ENCODE measurements at regions not wholly inside any gene's neighbourhood (a gene's known extent, or its start where the extent isn't known, plus 50 kb on each side); places are given as distances from the start of the nearest gene placed in this dataset.

GRCh38 chr12:116366824-116367223 is 89.3 kb upstream of the MED13L start:
- Histone ChIP-seq H3K27ac (ENCODE audit: insufficient read depth, low read length) (no peak overlapping the region), H2AFZ (replicated peaks; ENCODE audit: low read length, poor library complexity) (no peak overlapping the region), H3K56ac (ENCODE audit: extremely low read depth, insufficient read depth, low read length) (no peak overlapping the region), H2BK20ac (ENCODE audit: low read depth, low read length) (no peak overlapping the region), H3K4me3 (ENCODE audit: insufficient read depth, low read depth, low read length) (no peak overlapping the region), H4K20me1 (ENCODE audit: insufficient read depth, low read length) (no peaks in the 10 kb centered on the region), H3K36me3 (ENCODE audit: control insufficient read depth, insufficient read depth, low read length) (no peaks in the 10 kb centered on the region), H3K4me1 (ENCODE audit: control insufficient read depth, insufficient read depth, low read length) (peaks cover 5% of the 10 kb centered on the region; the same call in 1 of the 2 replicates), H4K91ac (ENCODE audit: insufficient read depth, low read depth, low read length) (no peak overlapping the region), H2AK5ac (ENCODE audit: low read depth, low read length) (no peak overlapping the region), H3K4me2 (ENCODE audit: low read depth, low read length) (no peak overlapping the region), H3K9ac (ENCODE audit: low read depth, low read length) (no peak overlapping the region), H3K23ac (ENCODE audit: low read depth, low read length) (no peak overlapping the region), H3K27me3 (ENCODE audit: control insufficient read depth, insufficient read depth, low read length) (no peaks in the 10 kb centered on the region), H4K8ac (ENCODE audit: low read depth in 2 of 2, low read length in 2 of 2) (no peak overlapping the region), H2AK9ac (replicated peaks; ENCODE audit: low read depth, low read length, poor library complexity) (no peak overlapping the region), H2BK120ac (ENCODE audit: low read depth, low read length) (no peak overlapping the region), H4K5ac (ENCODE audit: low read depth, low read length) (no peak overlapping the region), H3K14ac (replicated peaks; ENCODE audit: low read depth, low read length) (no peak overlapping the region), H2BK5ac (ENCODE audit: low read depth, low read length, poor library complexity, severe bottlenecking) (no peak overlapping the region), H3K18ac (ENCODE audit: low read depth, low read length) (no peak overlapping the region), H3K79me1 (ENCODE audit: low read depth in 1 of 2, low read length in 2 of 2) (no peaks in the 10 kb centered on the region), H2BK15ac (ENCODE audit: low read depth, low read length) (no peak overlapping the region), H3K9me3 (ENCODE audit: control insufficient read depth, insufficient read depth, low read length) (no peaks in the 10 kb centered on the region), H3K4ac (ENCODE audit: low read depth, low read length) (no peak overlapping the region), H3K9me1 (ENCODE audit: insufficient read depth, low read length) (peaks cover 19% of the 10 kb centered on the region)
- CTCF ChIA-PET = no interaction called here
- intact Hi-C loops (cut with micrococcal nuclease) = no loop called here
- no peak for DNase-seq
- no TSS peak for BruUV-seq (replicated peaks)
- no peak for TF ChIP-seq USF2 (IDR thresholded peaks at IDR 0.05; ENCODE audit: low read depth, low read length)
- no peak for TF ChIP-seq CHD1 (IDR thresholded peaks at IDR 0.05; ENCODE audit: low read depth, low read length)
- no peak for TF ChIP-seq MXI1 (IDR thresholded peaks at IDR 0.05; ENCODE audit: borderline replicate concordance, low read depth, low read length)
- TF ChIP-seq, protein P1, sequence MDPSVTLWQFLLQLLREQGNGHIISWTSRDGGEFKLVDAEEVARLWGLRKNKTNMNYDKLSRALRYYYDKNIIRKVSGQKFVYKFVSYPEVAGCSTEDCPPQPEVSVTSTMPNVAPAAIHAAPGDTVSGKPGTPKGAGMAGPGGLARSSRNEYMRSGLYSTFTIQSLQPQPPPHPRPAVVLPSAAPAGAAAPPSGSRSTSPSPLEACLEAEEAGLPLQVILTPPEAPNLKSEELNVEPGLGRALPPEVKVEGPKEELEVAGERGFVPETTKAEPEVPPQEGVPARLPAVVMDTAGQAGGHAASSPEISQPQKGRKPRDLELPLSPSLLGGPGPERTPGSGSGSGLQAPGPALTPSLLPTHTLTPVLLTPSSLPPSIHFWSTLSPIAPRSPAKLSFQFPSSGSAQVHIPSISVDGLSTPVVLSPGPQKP (IDR thresholded peaks at IDR 0.05; ENCODE audit: borderline replicate concordance, low read depth, low read length) = no peak
- TF ChIP-seq BHLHE40 (IDR thresholded peaks at IDR 0.05; ENCODE audit: low read depth, low read length) = no peak
- no peak for TF ChIP-seq RFX5 (IDR thresholded peaks at IDR 0.05; ENCODE audit: low read depth, low read length)
- no peak for TF ChIP-seq SMC3 (IDR thresholded peaks at IDR 0.05; ENCODE audit: low read depth, low read length)
- no peak for TF ChIP-seq NFE2L2 (IDR thresholded peaks at IDR 0.05; ENCODE audit: low read depth, low read length)
- TF ChIP-seq, protein P2, sequence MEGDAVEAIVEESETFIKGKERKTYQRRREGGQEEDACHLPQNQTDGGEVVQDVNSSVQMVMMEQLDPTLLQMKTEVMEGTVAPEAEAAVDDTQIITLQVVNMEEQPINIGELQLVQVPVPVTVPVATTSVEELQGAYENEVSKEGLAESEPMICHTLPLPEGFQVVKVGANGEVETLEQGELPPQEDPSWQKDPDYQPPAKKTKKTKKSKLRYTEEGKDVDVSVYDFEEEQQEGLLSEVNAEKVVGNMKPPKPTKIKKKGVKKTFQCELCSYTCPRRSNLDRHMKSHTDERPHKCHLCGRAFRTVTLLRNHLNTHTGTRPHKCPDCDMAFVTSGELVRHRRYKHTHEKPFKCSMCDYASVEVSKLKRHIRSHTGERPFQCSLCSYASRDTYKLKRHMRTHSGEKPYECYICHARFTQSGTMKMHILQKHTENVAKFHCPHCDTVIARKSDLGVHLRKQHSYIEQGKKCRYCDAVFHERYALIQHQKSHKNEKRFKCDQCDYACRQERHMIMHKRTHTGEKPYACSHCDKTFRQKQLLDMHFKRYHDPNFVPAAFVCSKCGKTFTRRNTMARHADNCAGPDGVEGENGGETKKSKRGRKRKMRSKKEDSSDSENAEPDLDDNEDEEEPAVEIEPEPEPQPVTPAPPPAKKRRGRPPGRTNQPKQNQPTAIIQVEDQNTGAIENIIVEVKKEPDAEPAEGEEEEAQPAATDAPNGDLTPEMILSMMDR (conservative IDR thresholded peaks at IDR 0.05; ENCODE audit: low read depth, low read length) = no peak
- TF ChIP-seq RAD21 (IDR thresholded peaks at IDR 0.05; ENCODE audit: low read length) = no peak
- TF ChIP-seq MAFK (IDR thresholded peaks at IDR 0.05; ENCODE audit: low read depth, low read length) = no peak
- TF ChIP-seq POLR2A (IDR thresholded peaks at IDR 0.05; ENCODE audit: low read depth, low read length) = no peak
- no peak for TF ChIP-seq RCOR1 (IDR thresholded peaks at IDR 0.05; ENCODE audit: insufficient replicate concordance, low read length)
- dilution Hi-C loops (cut with HindIII; ENCODE audit: low sequenced_read_pairs, unreplicated experiment) = no loop called here
- POLR2A ChIA-PET (ENCODE audit: unreplicated experiment) = no interaction called here
- in situ Hi-C loops (cut with MboI; ENCODE audit: low sequenced_read_pairs) = no loop called here
- WGBS, 2 experiments (ENCODE audit: extremely low coverage in 2 of 2, insufficient read length in 1 of 2) = 97% methylated on average over 5 of the region's 6 CpGs; no CpG with 5 or more reads in 1 of the 2 experiments
- no peak for ATAC-seq (ENCODE audit: low read depth)

All from IMR-90 (cell line).